PC-9 (cell line): ENCODE measurements at regions not wholly inside any gene's neighbourhood (a gene's known extent, or its start where the extent isn't known, plus 50 kb on each side); places are given as distances from the start of the nearest gene placed in this dataset.

Experiments
- BruUV-seq: library from RNA; stranded (reverse); fragments of 400-500 nt; replicated peaks from 2 replicates; lab custom pipeline; 2021; lab: Mats Ljungman, UMichigan
- CTCF ChIA-PET: fragments of 300-600 bp; sonication (Branson Sonifier 250); formaldehyde crosslinking; loops from one replicate; lab custom pipeline; 2022; ENCODE audit warnings: antibody characterized with exemption; lab: Charles Lee
- POLR2A ChIA-PET: fragments of 300-600 bp; sonication (Branson Sonifier 250); formaldehyde crosslinking; loops from one replicate; lab custom pipeline; 2022; ENCODE audit warnings: antibody characterized with exemption; ENCODE audit not compliant: unreplicated experiment; lab: Charles Lee
- DNase-seq, 2 experiments: peaks; one replicate each; pipeline versions ENCODE4 v3.0.0 to v3.0.0-alpha.2; 2015 to 2022; ENCODE audit warnings: mixed read lengths in 1 of 2
- H2AFZ ChIP-seq: fragments of 200-600 bp; sonication (generic); 2 replicates; pipeline ENCODE4 v1.8.1; 2017; ENCODE audit warnings: antibody characterized with exemption
- H3F3A ChIP-seq: fragments of 200-600 bp; sonication (generic); 2 replicates; pipeline ENCODE4 v1.8.1; 2017; ENCODE audit warnings: antibody characterized with exemption, mild to moderate bottlenecking, low read depth; ENCODE audit not compliant: insufficient read depth
- H3K27ac ChIP-seq: fragments of 200-600 bp; sonication (generic); 2 replicates; pipeline ENCODE4 v1.6.1; 2016; ENCODE audit warnings: mixed run types
- H3K27me3 ChIP-seq: fragments of 200-600 bp; sonication (generic); 2 replicates; pipeline ENCODE4 v1.6.1; 2016; ENCODE audit warnings: low read depth, mixed run types; ENCODE audit not compliant: insufficient read depth
- H3K36me3 ChIP-seq: fragments of 200-600 bp; sonication (generic); 2 replicates; pipeline ENCODE4 v1.6.1; 2016; ENCODE audit warnings: low read depth, mixed run types
- H3K4me1 ChIP-seq: fragments of 200-600 bp; sonication (generic); replicated peaks from 2 replicates; pipeline ENCODE4 v1.6.1; 2016; ENCODE audit warnings: mixed run types; ENCODE audit not compliant: insufficient read depth
- H3K4me2 ChIP-seq: fragments of 200-600 bp; sonication (generic); 2 replicates; pipeline ENCODE4 v1.6.1; 2017; ENCODE audit warnings: mixed run types
- H3K4me3 ChIP-seq: fragments of 200-600 bp; sonication (generic); 2 replicates; pipeline ENCODE4 v1.6.1; 2016; ENCODE audit warnings: mixed run types
- H3K79me2 ChIP-seq: fragments of 200-600 bp; sonication (generic); 2 replicates; pipeline ENCODE4 v1.6.1; 2017; ENCODE audit warnings: low read depth, mixed run types
- H3K9me2 ChIP-seq: fragments of 200-600 bp; sonication (generic); 2 replicates; pipeline ENCODE4 v1.8.1; 2017; ENCODE audit warnings: mild to moderate bottlenecking; ENCODE audit not compliant: insufficient read depth
- H3K9me3 ChIP-seq: fragments of 200-600 bp; sonication (generic); 2 replicates; pipeline ENCODE4 v1.8.1; 2016; ENCODE audit warnings: low read depth; ENCODE audit not compliant: insufficient read depth
- H4K20me1 ChIP-seq: fragments of 200-600 bp; sonication (generic); 2 replicates; pipeline ENCODE4 v1.8.1; 2017; ENCODE audit not compliant: insufficient read depth
- CTCF ChIP-seq: fragments of 200-600 bp; sonication (generic); conservative IDR thresholded peaks from 2 replicates; pipeline ENCODE4 v1.6.1; 2017; ENCODE audit warnings: mixed run types, antibody characterized with exemption, mild to moderate bottlenecking, moderate library complexity
- EZH2 ChIP-seq: fragments of 200-600 bp; sonication (generic); IDR thresholded peaks from 2 replicates; pipeline ENCODE4 v1.8.0; 2017; ENCODE audit warnings: antibody characterized with exemption, low read depth
- intact Hi-C: fragments of 100-400 bp; cut with micrococcal nuclease; formaldehyde crosslinking; loops from one replicate; pipeline ENCODE4 v1.10.0; 2022; ENCODE audit not compliant: unreplicated experiment

GRCh38 chr9:90322296-90322695 is 320.3 kb downstream of the DIRAS2 start:
- ChIA-PET CTCF (no interaction called here), POLR2A (no interaction called here)
- no peaks in the 10 kb centered on the region for H3K9me2 ChIP-seq
- H3K9me3 ChIP-seq: 0 out of 2 replicates have a peak, but pooled peaks cover 9% of the 10 kb centered on the region
- TF ChIP-seq EZH2: no peak
- no peak for TF ChIP-seq CTCF
- no peak overlapping the region for H3K27ac ChIP-seq
- H3K4me3 ChIP-seq: no peak overlapping the region
- no peak overlapping the region for H3K4me2 ChIP-seq
- H3K36me3 ChIP-seq: no peaks in the 10 kb centered on the region
- H4K20me1 ChIP-seq: no peaks in the 10 kb centered on the region
- intact Hi-C loops: no loop called here
- no peak overlapping the region for H2AFZ ChIP-seq
- H3F3A ChIP-seq: no peaks in the 10 kb centered on the region
- peaks cover 8% of the 10 kb centered on the region; the same call in 1 of the 2 replicates for H3K4me1 ChIP-seq
- H3K27me3 ChIP-seq: no peaks in the 10 kb centered on the region
- BruUV-seq: no TSS peak
- DNase-seq: no peak
- H3K79me2 ChIP-seq: no peaks in the 10 kb centered on the region

DNA sequence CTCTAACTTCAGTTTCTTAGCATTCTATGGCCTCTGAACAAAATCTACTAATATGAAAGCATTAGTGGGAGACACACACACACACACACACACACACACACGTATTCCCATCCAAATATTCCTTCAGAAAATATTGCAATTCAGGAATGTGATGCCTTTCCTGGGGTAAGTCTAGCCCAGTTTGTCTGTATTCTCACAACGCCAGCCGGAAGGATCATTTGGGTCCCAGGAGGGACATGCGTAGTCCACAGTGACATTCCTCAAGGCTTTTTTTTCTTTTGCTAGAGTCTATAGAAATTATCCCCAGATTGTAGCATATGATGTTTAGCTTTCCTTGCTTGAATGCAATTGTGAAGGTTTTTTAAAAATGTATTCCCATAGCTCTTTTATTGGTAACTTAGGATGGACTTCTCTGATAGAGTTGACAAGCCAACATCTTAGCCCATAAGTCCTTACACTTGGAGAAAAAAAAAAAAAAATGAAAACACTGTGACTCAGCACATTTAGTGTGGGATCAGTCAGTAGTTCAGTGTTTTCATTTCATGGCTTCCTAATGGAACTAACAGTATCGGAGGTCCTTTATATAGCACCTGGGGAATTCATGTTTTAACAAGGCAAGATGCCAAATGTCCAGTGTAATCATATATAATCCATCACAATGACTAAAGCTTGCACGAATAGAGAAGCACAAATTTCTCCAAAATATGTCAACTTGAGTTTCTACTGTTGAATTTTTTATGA is 316.5 kb downstream of the DIRAS2 start:
- no peak overlapping the region for H3K4me2 ChIP-seq
- BruUV-seq: no TSS peak
- peaks cover 18% of the 10 kb centered on the region for H3K4me1 ChIP-seq
- no peak overlapping the region for H3K4me3 ChIP-seq
- peaks cover 7% of the 10 kb centered on the region for H3F3A ChIP-seq
- ChIA-PET POLR2A (no interaction called here), CTCF (interaction anchor here (0.6 to 0.7 kb wide), 4 partner anchors 10 to 1255 kb away, joined by 3 to 11 read pairs (median 6); no protein-coding TSS in a partner anchor)
- H3K79me2 ChIP-seq: no peaks in the 10 kb centered on the region
- no peaks in the 10 kb centered on the region for H3K27me3 ChIP-seq
- intact Hi-C loops: no loop called here
- peaks cover 16% of the 10 kb centered on the region; the same call in 1 of the 2 replicates for H3K9me3 ChIP-seq
- no peaks in the 10 kb centered on the region for H3K36me3 ChIP-seq
- H3K9me2 ChIP-seq: no peaks in the 10 kb centered on the region
- peak overlapping the region; percentile 44 for H3K27ac ChIP-seq
- no peak overlapping the region for H2AFZ ChIP-seq
- DNase-seq: no peak
- H4K20me1 ChIP-seq: no peaks in the 10 kb centered on the region
- TF ChIP-seq EZH2 (no peak), CTCF (no peak)

DNA sequence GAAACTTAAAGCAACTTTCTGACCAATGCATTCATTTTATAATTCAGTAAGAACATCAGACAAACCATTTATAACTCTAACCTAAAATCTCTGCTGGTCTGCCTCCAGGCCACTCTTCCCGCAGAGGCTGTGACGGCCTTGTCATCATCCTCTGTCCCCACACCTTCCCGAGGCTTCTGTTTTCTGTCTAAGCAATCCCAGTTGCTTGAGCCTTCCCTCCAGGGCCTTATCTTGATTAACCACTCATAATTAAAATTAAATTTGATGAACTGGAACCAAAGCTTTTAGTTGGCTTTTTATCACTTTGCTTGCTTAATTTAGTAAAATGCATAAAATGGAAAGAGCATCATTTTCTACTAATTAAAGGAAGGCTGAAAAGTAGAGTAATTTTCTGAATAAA is 312.4 kb downstream of the DIRAS2 start:
- no TSS peak for BruUV-seq
- Histone ChIP-seq H3K27me3 (no peaks in the 10 kb centered on the region), H3K9me3 (peaks cover 12% of the 10 kb centered on the region; the same call in 1 of the 2 replicates), H3K4me2 (no peak overlapping the region), H4K20me1 (no peaks in the 10 kb centered on the region), H3F3A (peaks cover 18% of the 10 kb centered on the region), H3K9me2 (no peaks in the 10 kb centered on the region), H3K79me2 (no peaks in the 10 kb centered on the region), H3K36me3 (no peaks in the 10 kb centered on the region), H3K4me1 (peaks cover 44% of the 10 kb centered on the region), H3K4me3 (no peak overlapping the region), H2AFZ (no peak overlapping the region), H3K27ac (peak overlapping the region; percentile 98)
- DNase-seq: no peak
- ChIA-PET CTCF (no interaction called here), POLR2A (no interaction called here)
- intact Hi-C loops: no loop called here
- TF ChIP-seq EZH2: no peak
- TF ChIP-seq CTCF: no peak
